ENCODE measurements at regions not wholly inside any gene's neighbourhood (a gene's known extent, or its start where the extent isn't known, plus 50 kb on each side); places are given as distances from the start of the nearest gene placed in this dataset.

GRCh38 chr20:1798982-1799381 is 96.2 kb upstream of the SIRPA start:
- ATAC-seq (peak; percentile 65), DNase-seq (peak; percentile 68)
- POLR2A ChIA-PET (ENCODE audit: unreplicated experiment), result no interaction called here

GRCh38 chr20:1793821-1794220 is 101.4 kb upstream of the SIRPA start:
- intact Hi-C loops (cut with micrococcal nuclease), result no loop called here
- Histone ChIP-seq H3K79me2 (ENCODE audit: low read length) (no peaks in the 10 kb centered on the region), H3K4me2 (ENCODE audit: low read length) (no peak overlapping the region), H3K27ac (ENCODE audit: low read length) (no peak overlapping the region), H3K9ac (ENCODE audit: low read length) (no peak overlapping the region), H3K9me3 (ENCODE audit: low read length) (no peaks in the 10 kb centered on the region), H3F3A (ENCODE audit: low read length, unreplicated experiment) (no peaks in the 10 kb centered on the region), H3K27me3 (ENCODE audit: low read length) (no peaks in the 10 kb centered on the region), H3K36me3 (ENCODE audit: low read depth, low read length) (no peaks in the 10 kb centered on the region), H3K9me2 (replicated peaks; ENCODE audit: low read length) (no peaks in the 10 kb centered on the region), H3K4me1 (ENCODE audit: insufficient read depth, low read length) (peaks cover 11% of the 10 kb centered on the region), H4K20me1 (ENCODE audit: low read length) (no peaks in the 10 kb centered on the region), H3K4me3 (ENCODE audit: low read length) (no peak overlapping the region), H2AFZ (ENCODE audit: low read length) (no peak overlapping the region)
- CTCF ChIA-PET, result no interaction called here
- no peak for ATAC-seq
- BruUV-seq (replicated peaks), result no TSS peak
- POLR2A ChIA-PET (ENCODE audit: unreplicated experiment), result no interaction called here
- DNase-seq, result no peak
- no peak for TF ChIP-seq CTCF (conservative IDR thresholded peaks at IDR 0.05; ENCODE audit: low read depth, low read length)
- TF ChIP-seq EZH2phosphoT487 (IDR thresholded peaks at IDR 0.05; ENCODE audit: borderline replicate concordance, low read length), result no peak
- TF ChIP-seq EZH2 (IDR thresholded peaks at IDR 0.05; ENCODE audit: low read length, unreplicated experiment), result no peak

More at GRCh38 chr20:1798982-1799381, 96.2 kb upstream of the SIRPA start:
- Histone ChIP-seq H3F3A (ENCODE audit: low read length, unreplicated experiment) (no peaks in the 10 kb centered on the region), H3K79me2 (ENCODE audit: low read length) (no peaks in the 10 kb centered on the region), H3K27me3 (ENCODE audit: low read length) (no peaks in the 10 kb centered on the region), H3K9me3 (ENCODE audit: low read length) (no peaks in the 10 kb centered on the region), H3K4me1 (ENCODE audit: insufficient read depth, low read length) (peaks cover 30% of the 10 kb centered on the region), H3K4me2 (ENCODE audit: low read length) (0 out of 2 replicates have a peak overlapping the region, but pooled peaks have one; percentile 0), H4K20me1 (ENCODE audit: low read length) (no peaks in the 10 kb centered on the region), H2AFZ (ENCODE audit: low read length) (no peak overlapping the region), H3K4me3 (ENCODE audit: low read length) (no peak overlapping the region), H3K27ac (ENCODE audit: low read length) (no peak overlapping the region), H3K36me3 (ENCODE audit: low read depth, low read length) (no peaks in the 10 kb centered on the region), H3K9ac (ENCODE audit: low read length) (no peak overlapping the region), H3K9me2 (replicated peaks; ENCODE audit: low read length) (no peaks in the 10 kb centered on the region)
- intact Hi-C loops (cut with micrococcal nuclease), result no loop called here
- BruUV-seq (replicated peaks), result no TSS peak
- CTCF ChIA-PET, result interaction anchor here (0.6 to 0.8 kb wide), 3 partner anchors 18 to 295 kb away, joined by 3 read pairs; no protein-coding TSS in a partner anchor
- TF ChIP-seq CTCF (conservative IDR thresholded peaks at IDR 0.05; ENCODE audit: low read depth, low read length) (no peak), EZH2phosphoT487 (IDR thresholded peaks at IDR 0.05; ENCODE audit: borderline replicate concordance, low read length) (no peak), EZH2 (IDR thresholded peaks at IDR 0.05; ENCODE audit: low read length, unreplicated experiment) (no peak)

GRCh38 chr20:1792274-1792673 is 102.9 kb upstream of the SIRPA start:
- H3K27ac ChIP-seq (ENCODE audit: low read length), result no peak overlapping the region
- intact Hi-C loops (cut with micrococcal nuclease), result no loop called here
- H3K9me3 ChIP-seq (ENCODE audit: low read length), result no peaks in the 10 kb centered on the region
- no peak overlapping the region for H2AFZ ChIP-seq (ENCODE audit: low read length)
- BruUV-seq (replicated peaks), result no TSS peak
- no peaks in the 10 kb centered on the region for H3K36me3 ChIP-seq (ENCODE audit: low read depth, low read length)
- no peaks in the 10 kb centered on the region for H3K9me2 ChIP-seq (replicated peaks; ENCODE audit: low read length)
- no peaks in the 10 kb centered on the region for H3K27me3 ChIP-seq (ENCODE audit: low read length)
- no peak overlapping the region for H3K4me3 ChIP-seq (ENCODE audit: low read length)
- no peaks in the 10 kb centered on the region for H4K20me1 ChIP-seq (ENCODE audit: low read length)
- no peaks in the 10 kb centered on the region for H3F3A ChIP-seq (ENCODE audit: low read length, unreplicated experiment)
- no peak overlapping the region for H3K9ac ChIP-seq (ENCODE audit: low read length)
- POLR2A ChIA-PET (ENCODE audit: unreplicated experiment), result no interaction called here
- TF ChIP-seq EZH2phosphoT487 (IDR thresholded peaks at IDR 0.05; ENCODE audit: borderline replicate concordance, low read length), result no peak
- no peak for TF ChIP-seq CTCF (conservative IDR thresholded peaks at IDR 0.05; ENCODE audit: low read depth, low read length)
- no peak for TF ChIP-seq EZH2 (IDR thresholded peaks at IDR 0.05; ENCODE audit: low read length, unreplicated experiment)
- DNase-seq (peak; percentile 31), ATAC-seq (no peak)
- H3K4me1 ChIP-seq (ENCODE audit: insufficient read depth, low read length), result no peaks in the 10 kb centered on the region
- CTCF ChIA-PET, result no interaction called here
- H3K79me2 ChIP-seq (ENCODE audit: low read length), result no peaks in the 10 kb centered on the region
- H3K4me2 ChIP-seq (ENCODE audit: low read length), result no peak overlapping the region

Measured in PC-3 (cell line).